H1 (cell line): ENCODE measurements at regions not wholly inside any gene's neighbourhood (a gene's known extent, or its start where the extent isn't known, plus 50 kb on each side); places are given as distances from the start of the nearest gene placed in this dataset.

Experiments
- CTCF ChIA-PET: fragments of 300-600 bp; sonication (Branson Sonifier 250); formaldehyde crosslinking; loops from one replicate; lab custom pipeline; 2021; ENCODE audit not compliant: partially characterized antibody; lab: Charles Lee
- POLR2A ChIA-PET: fragments of 300-600 bp; sonication (Branson Sonifier 250); formaldehyde crosslinking; loops from one replicate; lab custom pipeline; 2021; ENCODE audit warnings: inconsistent platforms; ENCODE audit not compliant: partially characterized antibody; lab: Charles Lee
- DNase-seq, 2 experiments: peaks; one replicate each; pipeline versions ENCODE4 v3.0.0 to v3.0.0-alpha.2; 2010 to 2022; ENCODE audit warnings: low spot score in 2 of 2, low read depth in 1 of 2, mixed read lengths in 1 of 2
- FAIRE-seq: peaks from 2 replicates; lab custom pipeline; 2011; peaks lifted over from hg19 to GRCh38; lab: Jason Lieb, UNC
- H2AFZ ChIP-seq: 2 replicates; pipeline ENCODE4 v1.8.1; 2012; ENCODE audit warnings: low read length, inconsistent platforms
- H2AK5ac ChIP-seq: 2 replicates; pipeline ENCODE4 v1.6.1; 2013; ENCODE audit warnings: low read depth, low read length
- H2BK120ac ChIP-seq: replicated peaks from 2 replicates; pipeline ENCODE3; 2013; ENCODE audit warnings: low read depth, low read length, inconsistent platforms
- H2BK12ac ChIP-seq: 2 replicates; pipeline ENCODE4 v1.6.1; 2013; ENCODE audit warnings: low read depth, low read length
- H2BK15ac ChIP-seq: 2 replicates; pipeline ENCODE4 v1.6.1; 2013; ENCODE audit warnings: low read length
- H2BK20ac ChIP-seq: 2 replicates; pipeline ENCODE4 v1.6.1; 2013; ENCODE audit warnings: low read length
- H2BK5ac ChIP-seq: 2 replicates; pipeline ENCODE4 v1.6.1; 2013; ENCODE audit warnings: low read depth, low read length
- H3K14ac ChIP-seq: 2 replicates; pipeline ENCODE4 v1.6.1; 2013; ENCODE audit warnings: inconsistent platforms; ENCODE audit not compliant: insufficient read length
- H3K18ac ChIP-seq: 2 replicates; pipeline ENCODE4 v1.6.1; 2013; ENCODE audit warnings: low read length; ENCODE audit errors: extremely low read depth
- H3K23ac ChIP-seq: 2 replicates; pipeline ENCODE4 v1.6.1; 2013; ENCODE audit warnings: inconsistent platforms; ENCODE audit not compliant: insufficient read length
- H3K23me2 ChIP-seq: 2 replicates; pipeline ENCODE4 v1.6.1; 2013; ENCODE audit warnings: low read depth, low read length
- H3K27ac ChIP-seq: 2 replicates; pipeline ENCODE4 v1.6.1; 2011; ENCODE audit warnings: low read depth, low read length, inconsistent platforms
- H3K27me3 ChIP-seq, 4 experiments: replicated peaks in 1 of 4; 1 replicate in 1 of 4; 2 replicates in 3 of 4; pipeline versions ENCODE4 v1.6.1 to v1.8.1; 2011 to 2013; ENCODE audit warnings: low read length in 3 of 4, mild to moderate bottlenecking in 3 of 4, inconsistent platforms in 2 of 4, mixed read lengths in 2 of 4, moderate library complexity in 1 of 4; ENCODE audit not compliant: control insufficient read depth in 3 of 4, insufficient read depth in 3 of 4; ENCODE audit errors: extremely low read depth in 1 of 4
- H3K36me3 ChIP-seq, 4 experiments: 2 replicates each; pipeline versions ENCODE4 v1.6.1 to v1.8.1; 2011 to 2013; ENCODE audit warnings: mild to moderate bottlenecking in 4 of 4, low read length in 3 of 4, moderate library complexity in 2 of 4, control low read depth in 1 of 4, inconsistent platforms in 1 of 4; ENCODE audit not compliant: insufficient read depth in 4 of 4, control insufficient read depth in 2 of 4
- H3K4ac ChIP-seq: replicated peaks from 2 replicates; pipeline ENCODE3; 2013; ENCODE audit warnings: low read length, low read depth, mixed read lengths, inconsistent platforms; ENCODE audit not compliant: insufficient read length
- H3K4me1 ChIP-seq, 4 experiments: replicated peaks in 1 of 4; 1 replicate in 1 of 4; 2 replicates in 3 of 4; pipeline versions ENCODE4 v1.6.1 to v1.8.1; 2011 to 2013; ENCODE audit warnings: low read length in 3 of 4, inconsistent platforms in 2 of 4, mixed read lengths in 1 of 4; ENCODE audit not compliant: insufficient read depth in 4 of 4, control insufficient read depth in 3 of 4
- H3K4me2 ChIP-seq, 2 experiments: 2 replicates each; pipeline versions ENCODE4 v1.6.1 to v1.8.1; 2011 to 2013; ENCODE audit warnings: low read depth in 2 of 2, low read length in 2 of 2, control low read depth in 1 of 2, inconsistent platforms in 1 of 2, mild to moderate bottlenecking in 1 of 2; ENCODE audit not compliant: insufficient read depth in 1 of 2
- H3K4me3 ChIP-seq, 4 experiments: fragments of 200-600, 300-600 bp in 1 of 4; sonication (generic), shearing (Covaris generic), sonication (Bioruptor Twin) in 1 of 4; 2 replicates each; pipeline versions ENCODE4 v1.5.1 to v1.8.1; 2011 to 2016; ENCODE audit warnings: low read length in 4 of 4, low read depth in 3 of 4, control low read depth in 2 of 4, inconsistent platforms in 2 of 4, mild to moderate bottlenecking in 2 of 4, mixed read lengths in 1 of 4, moderate library complexity in 1 of 4; ENCODE audit not compliant: insufficient read depth in 2 of 4; ENCODE audit errors: extremely low read depth in 1 of 4
- H3K56ac ChIP-seq: replicated peaks from 2 replicates; pipeline ENCODE3; 2013; ENCODE audit warnings: low read depth, mild to moderate bottlenecking, mixed read lengths, low read length, inconsistent platforms; ENCODE audit not compliant: insufficient read length
- H3K79me1 ChIP-seq: 2 replicates; pipeline ENCODE4 v1.6.1; 2013; ENCODE audit warnings: low read depth, low read length, control low read depth
- H3K79me2 ChIP-seq, 2 experiments: 2 replicates each; pipeline versions ENCODE4 v1.6.1 to v1.8.1; 2012 to 2013; ENCODE audit warnings: low read length in 2 of 2, mild to moderate bottlenecking in 2 of 2, inconsistent platforms in 1 of 2; ENCODE audit not compliant: insufficient read depth in 2 of 2, control insufficient read depth in 1 of 2
- H3K9ac ChIP-seq, 4 experiments: replicated peaks in 1 of 4; 1 replicate in 1 of 4; 2 replicates in 3 of 4; pipeline versions ENCODE4 v1.6.1 to v1.8.1; 2011 to 2013; ENCODE audit warnings: low read depth in 3 of 4, low read length in 3 of 4, control low read depth in 2 of 4, mild to moderate bottlenecking in 2 of 4, moderate library complexity in 2 of 4, inconsistent platforms in 1 of 4; ENCODE audit errors: extremely low read depth in 1 of 4
- H3K9me3 ChIP-seq, 2 experiments: 2 replicates each; pipeline versions ENCODE4 v1.6.1 to v1.8.1; 2012 to 2013; ENCODE audit warnings: mild to moderate bottlenecking in 2 of 2, moderate library complexity in 2 of 2, control low read depth in 1 of 2, inconsistent platforms in 1 of 2, low read depth in 1 of 2, low read length in 1 of 2, mixed read lengths in 1 of 2; ENCODE audit not compliant: insufficient read depth in 2 of 2
- H4K20me1 ChIP-seq, 2 experiments: replicated peaks in 1 of 2; 2 replicates each; pipeline versions ENCODE3 to v1.8.1; 2011 to 2013; ENCODE audit warnings: inconsistent platforms in 2 of 2, low read length in 2 of 2, mild to moderate bottlenecking in 1 of 2; ENCODE audit not compliant: insufficient read depth in 2 of 2, control insufficient read depth in 1 of 2
- H4K5ac ChIP-seq: 2 replicates; pipeline ENCODE4 v1.6.1; 2013; ENCODE audit warnings: low read length, low read depth, mixed read lengths, inconsistent platforms; ENCODE audit not compliant: insufficient read length
- H4K8ac ChIP-seq: 2 replicates; pipeline ENCODE4 v1.8.0; 2013; ENCODE audit warnings: mild to moderate bottlenecking, moderate library complexity, low read length, inconsistent platforms; ENCODE audit not compliant: insufficient read depth; ENCODE audit errors: extremely low read depth
- H4K91ac ChIP-seq: replicated peaks from 2 replicates; pipeline ENCODE3; 2013; ENCODE audit warnings: low read length, mixed read lengths, inconsistent platforms; ENCODE audit not compliant: insufficient read length
- KDM5A ChIP-seq: fragments of 200-600 bp; IDR thresholded peaks from 2 replicates; pipeline ENCODE4 v1.7.1; 2012; ENCODE audit warnings: mild to moderate bottlenecking, low read length, inconsistent platforms, mixed read lengths
- RXRA ChIP-seq: IDR thresholded peaks from 2 replicates; pipeline ENCODE4 v1.6.1; 2011; ENCODE audit warnings: low read depth, mild to moderate bottlenecking, low read length, moderate library complexity; ENCODE audit not compliant: insufficient read depth
- SP1 ChIP-seq: IDR thresholded peaks from 2 replicates; pipeline ENCODE4 v1.6.1; 2011; ENCODE audit warnings: low read depth, low read length
- TAF7 ChIP-seq: optimal IDR thresholded peaks from 2 replicates; pipeline ENCODE3; 2011; ENCODE audit warnings: low read depth, mild to moderate bottlenecking, inconsistent platforms, low read length, moderate library complexity, borderline replicate concordance
- YY1 ChIP-seq: IDR thresholded peaks from 2 replicates; pipeline ENCODE4 v1.6.1; 2011; ENCODE audit warnings: low read depth, mild to moderate bottlenecking, low read length
- WGBS, 2 experiments: shearing (Covaris generic) in 1 of 2; methylation state at CpG; one replicate each; pipeline versions ENCODE4 v1.1.6 to v1.1.7; 2013 to 2015; ENCODE audit warnings: low lambda C conversion rate in 2 of 2, mixed read lengths in 2 of 2, inconsistent platforms in 1 of 2, low coverage in 1 of 2, missing lambda C conversion rate in 1 of 2; ENCODE audit not compliant: insufficient replicate concordance in 2 of 2, insufficient coverage in 1 of 2, insufficient read length in 1 of 2; ENCODE audit errors: extremely low coverage in 1 of 2, missing lambda C conversion rate in 1 of 2; 5-methylcytosine and 5-hydroxymethylcytosine counted together

- Histone ChIP-seq H2BK120ac (no peak overlapping the region), H3K9me3 (no peaks in the 10 kb centered on the region), H3K4me3 (no peak overlapping the region), H2BK15ac (no peak overlapping the region), H2AFZ (no peak overlapping the region), H4K91ac (no peak overlapping the region), H3K23me2 (no peaks in the 10 kb centered on the region), H2BK12ac (no peak overlapping the region), H3K18ac (no peak overlapping the region), H2BK5ac (no peak overlapping the region), H3K23ac (no peak overlapping the region), H3K4me2 (no peak overlapping the region), H3K79me2 (no peaks in the 10 kb centered on the region), H3K56ac (no peak overlapping the region), H3K9ac (no peak overlapping the region), H3K79me1 (no peaks in the 10 kb centered on the region), H3K27ac (no peak overlapping the region), H3K14ac (no peak overlapping the region), H3K4ac (no peak overlapping the region), H4K8ac (no peak overlapping the region), H4K20me1 (no peaks in the 10 kb centered on the region), H3K36me3 (no peaks in the 10 kb centered on the region), H3K4me1 (no peaks in the 10 kb centered on the region), H2AK5ac (no peak overlapping the region), H2BK20ac (no peak overlapping the region), H4K5ac (no peak overlapping the region), H3K27me3 (no peaks in the 10 kb centered on the region)
- TF ChIP-seq KDM5A, result no peak
- TF ChIP-seq SP1, result no peak
- no peak for TF ChIP-seq YY1
- TF ChIP-seq RXRA, result no peak
- TF ChIP-seq TAF7, result no peak
- DNase-seq (no peak), FAIRE-seq (no peak)
- ChIA-PET POLR2A (no interaction called here), CTCF (no interaction called here)
- 100% methylated on average over 1 of the region's 1 CpG; no CpG with 5 or more reads in 1 of the 2 experiments for WGBS, 2 experiments
These were observed 174.4 kb downstream of the MSL3 start for GRCh38 chrX:11932423-11932822.
